GM19455 (cell line): ENCODE measurements at regions not wholly inside any gene's neighbourhood (a gene's known extent, or its start where the extent isn't known, plus 50 kb on each side); places are given as distances from the start of the nearest gene placed in this dataset.
"Not testable (repeated sequence)": the region's sequence is repeated elsewhere in the genome, so short reads cannot be mapped to it uniquely, and the experiment has no call there.

Experiments
- ATAC-seq: cut with Tn5 transposase; IDR thresholded peaks from one replicate; pipeline ENCODE4 v1.9.1; 2021; ENCODE audit not compliant: unreplicated experiment

- no peak for ATAC-seq
Observed at GRCh38 chr6:4359108-4359730, 223.8 kb upstream of the ECI2 start.

DNA sequence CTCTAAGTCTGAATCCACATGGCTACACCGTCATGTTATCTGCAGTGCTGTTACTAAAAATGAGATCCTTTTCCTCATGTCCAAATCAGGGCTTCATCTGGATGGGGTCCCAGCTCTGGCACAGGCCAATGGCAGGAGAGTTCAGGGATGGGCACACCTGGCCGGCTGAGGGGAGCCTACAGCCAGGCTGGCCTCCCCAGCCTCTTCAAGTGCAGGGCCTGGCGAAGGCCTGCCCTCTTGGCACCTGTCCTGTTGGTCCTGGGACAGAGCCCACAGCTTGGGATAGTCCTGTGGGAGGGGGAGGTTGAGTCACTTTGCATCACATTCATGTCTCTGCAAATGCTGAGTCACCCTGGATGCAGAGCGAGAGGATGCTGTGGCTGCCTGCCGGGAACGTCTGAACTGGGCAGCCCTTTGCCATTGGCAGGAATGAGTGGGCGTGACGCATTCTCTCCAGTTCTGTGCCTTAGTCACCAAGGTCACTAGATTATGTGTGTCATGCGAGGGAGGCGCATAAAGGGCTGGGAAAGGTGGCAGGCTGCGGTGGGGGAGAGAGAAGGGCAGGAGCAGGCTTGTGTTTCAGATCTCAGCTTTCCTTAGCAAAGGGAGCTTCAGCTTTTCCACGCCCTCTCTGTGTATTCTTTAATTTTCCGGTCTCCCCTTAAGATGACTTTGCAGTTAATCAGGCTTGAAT is 223.2 kb upstream of the ECI2 start:
- ATAC-seq, result no peak

DNA sequence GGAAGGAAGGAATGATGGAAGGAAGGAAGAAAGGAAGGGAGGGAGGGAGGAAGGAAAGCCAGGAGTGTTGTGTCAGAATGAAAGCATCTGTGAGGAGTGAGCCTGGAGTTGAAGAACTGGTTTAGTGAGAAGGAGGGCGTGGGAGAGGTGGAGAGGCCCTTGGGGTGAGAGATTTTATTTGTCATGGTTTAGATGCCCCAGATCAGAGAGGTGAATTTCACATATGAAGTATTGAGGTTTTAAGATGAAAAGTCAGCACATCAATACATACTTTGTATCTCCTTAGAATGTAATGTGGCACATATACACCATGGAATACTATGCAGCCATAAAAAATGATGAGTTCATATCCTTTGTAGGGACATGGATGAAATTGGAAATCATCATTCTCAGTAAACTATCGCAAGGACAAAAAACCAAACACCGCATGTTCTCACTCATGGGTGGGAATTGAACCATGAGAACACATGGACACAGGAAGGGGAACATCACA is 222.3 kb upstream of the ECI2 start:
- ATAC-seq, result not testable (repeated sequence)

GRCh38 chr6:4356899-4357659 is 221.7 kb upstream of the ECI2 start:
- ATAC-seq, result no peak

- ATAC-seq, result no peak
Observed at GRCh38 chr6:4355241-4355640, 219.9 kb upstream of the ECI2 start.

DNA sequence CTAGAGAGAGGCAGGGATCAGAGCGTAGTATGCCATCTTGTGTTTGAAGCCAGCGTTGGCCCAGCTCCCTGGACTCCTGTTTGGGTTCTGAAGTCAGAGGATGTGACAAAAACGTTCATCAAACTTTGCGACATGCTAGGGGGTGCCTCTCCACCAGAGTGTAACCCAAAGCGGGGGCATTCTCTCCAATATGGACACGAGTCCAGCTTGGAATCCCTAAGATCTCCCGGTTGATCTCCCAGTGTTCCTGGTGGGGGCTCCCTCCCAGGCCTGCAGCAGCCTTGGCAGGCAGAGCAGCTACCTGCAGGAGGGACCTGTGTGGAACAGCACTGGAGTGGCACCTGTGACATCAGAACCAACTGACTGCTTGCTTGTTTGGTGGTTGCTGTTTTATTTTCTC is 218.8 kb upstream of the ECI2 start:
- ATAC-seq, result no peak

- no peak for ATAC-seq
Observed at GRCh38 chr6:4352731-4353130, 217.4 kb upstream of the ECI2 start.

GRCh38 chr6:4352322-4352669 is 216.9 kb upstream of the ECI2 start:
- no peak for ATAC-seq

DNA sequence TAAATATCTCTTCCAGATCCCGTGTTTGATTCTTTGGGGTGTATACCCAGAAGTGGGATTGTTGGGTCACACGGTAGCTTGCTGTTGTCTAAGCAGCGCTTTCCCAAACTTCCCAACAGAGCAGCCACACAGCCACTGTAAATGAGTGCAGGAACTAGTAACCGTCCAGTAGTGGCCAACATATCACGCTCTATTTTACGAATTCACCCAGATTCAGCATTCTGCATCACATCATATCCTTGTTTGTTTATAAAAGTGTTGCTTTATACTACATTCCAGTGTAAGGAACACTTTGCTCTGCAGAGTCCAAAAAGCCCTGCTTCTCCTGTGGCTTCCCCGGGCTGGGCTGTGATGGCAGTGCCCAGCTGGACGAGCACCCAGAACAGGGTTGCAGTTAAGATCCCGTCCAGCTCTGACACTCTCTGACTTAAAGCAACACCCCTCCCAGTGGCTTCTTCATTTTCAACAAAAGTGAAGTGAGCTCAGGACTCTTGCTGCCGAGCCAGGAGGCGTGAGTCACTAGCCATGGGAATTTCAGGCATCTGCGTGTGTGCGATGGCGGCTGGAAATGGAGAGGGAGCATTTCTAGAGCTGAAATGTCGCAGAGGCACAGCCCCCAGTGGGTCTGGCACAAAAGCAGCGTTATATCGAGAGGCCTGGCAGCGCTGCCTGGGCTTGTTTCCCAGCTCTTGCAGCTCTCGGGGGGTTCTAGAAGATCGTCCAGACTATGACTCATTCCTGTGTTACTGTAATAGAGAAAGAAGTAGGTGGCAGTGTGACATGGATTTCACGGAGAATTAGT is 216.3 kb upstream of the ECI2 start:
- no peak for ATAC-seq

DNA sequence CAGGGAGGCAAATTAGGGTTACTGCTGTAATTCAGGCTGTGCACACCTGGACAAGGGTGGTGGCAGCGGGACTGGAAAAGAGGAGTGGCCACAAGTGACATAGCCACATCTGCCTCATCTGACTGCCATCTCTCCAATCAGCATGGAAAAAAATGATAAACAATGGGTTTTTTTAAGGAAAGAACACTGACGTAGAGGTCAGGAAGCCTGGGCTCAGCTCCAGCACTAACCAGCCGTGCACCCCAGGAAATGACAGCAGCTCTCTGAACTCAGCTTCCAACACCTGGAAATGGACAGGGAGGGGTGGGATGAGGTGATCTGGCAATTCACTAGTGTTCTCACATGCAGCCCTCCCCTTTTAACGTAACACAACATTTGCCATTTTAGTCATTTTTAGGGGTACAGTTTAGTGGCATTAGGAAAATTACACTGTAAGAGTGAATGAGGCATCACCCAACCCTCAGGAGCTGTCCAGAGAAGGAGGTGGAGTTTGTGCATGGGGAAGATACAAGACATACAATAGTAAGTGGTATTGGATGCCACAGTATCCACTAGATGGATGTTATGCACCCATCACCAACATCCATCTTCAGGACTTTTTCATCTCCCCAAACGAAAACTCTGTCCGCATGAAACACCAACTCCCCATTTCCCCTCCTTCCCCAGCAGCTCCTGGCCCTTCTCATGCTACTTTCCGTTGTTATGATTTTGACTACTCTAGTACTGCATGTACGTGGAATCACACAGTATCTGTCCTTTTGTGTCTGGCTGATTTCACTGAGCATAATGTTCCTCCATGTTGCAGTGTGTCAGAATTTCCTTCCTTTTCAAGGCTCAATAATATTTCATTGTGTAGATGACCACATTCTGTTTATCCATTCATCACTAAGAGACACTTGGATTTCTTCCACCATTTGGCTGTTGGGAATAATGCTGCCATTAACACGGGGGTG is 215.5 kb upstream of the ECI2 start:
- no peak for ATAC-seq

- ATAC-seq, result no peak
Observed at GRCh38 chr6:4349931-4350330, 214.6 kb upstream of the ECI2 start.

GRCh38 chr6:4349323-4349722 is 213.9 kb upstream of the ECI2 start:
- ATAC-seq, result no peak

- no peak for ATAC-seq
Observed at GRCh38 chr6:4348462-4349112, 213.2 kb upstream of the ECI2 start.

DNA sequence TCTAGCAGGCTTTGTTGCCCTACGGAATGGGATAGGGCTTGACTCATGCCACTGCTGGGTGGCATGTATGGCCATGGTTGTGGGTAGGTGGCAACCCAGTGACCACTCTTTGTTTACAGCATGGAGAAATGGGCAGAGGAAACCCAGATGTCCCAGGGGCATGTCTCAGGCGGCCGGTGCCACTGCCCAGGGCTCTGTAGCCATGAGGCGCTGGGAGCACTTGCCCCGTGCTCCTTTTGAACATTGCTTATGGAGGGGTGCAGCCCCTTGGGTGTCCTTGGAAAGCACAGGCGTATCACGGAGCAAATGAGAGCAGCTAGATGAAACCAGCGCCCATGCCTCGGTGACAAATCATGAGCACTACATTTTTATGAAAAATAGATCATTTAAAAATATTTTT is 212.5 kb upstream of the ECI2 start:
- ATAC-seq, result no peak

DNA sequence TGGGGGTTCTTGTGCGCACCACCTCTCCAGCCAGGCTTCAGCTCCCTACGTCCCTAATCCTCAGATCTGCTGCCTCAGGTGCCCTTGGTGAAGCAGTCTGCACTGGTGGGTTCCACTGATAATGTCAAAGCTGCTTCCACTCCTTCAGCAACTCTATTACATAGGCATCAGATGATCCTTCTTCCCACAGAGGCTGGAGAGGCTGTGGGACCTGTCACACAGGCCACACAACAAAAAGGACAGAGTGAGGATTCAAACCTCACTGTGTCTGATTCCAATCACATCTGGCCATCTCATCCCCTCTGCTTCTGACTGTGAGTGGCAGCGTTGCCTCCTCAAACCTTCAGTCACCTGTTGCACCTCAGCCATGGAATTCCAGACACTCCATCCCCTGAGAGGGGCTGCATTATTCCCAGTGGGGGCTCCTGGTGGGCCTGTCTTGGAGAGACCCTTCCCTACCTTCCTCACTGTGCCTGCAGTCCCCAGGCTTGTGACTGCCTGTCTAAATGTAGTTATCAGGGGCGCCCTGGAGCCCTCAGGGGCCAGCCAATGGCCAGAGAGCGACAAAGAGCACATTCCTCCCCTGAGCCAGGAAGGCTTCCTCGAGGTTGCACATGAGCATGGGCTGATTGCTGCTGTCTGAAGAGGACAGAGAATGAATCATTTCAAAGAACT is 211.4 kb upstream of the ECI2 start:
- ATAC-seq, result no peak

DNA sequence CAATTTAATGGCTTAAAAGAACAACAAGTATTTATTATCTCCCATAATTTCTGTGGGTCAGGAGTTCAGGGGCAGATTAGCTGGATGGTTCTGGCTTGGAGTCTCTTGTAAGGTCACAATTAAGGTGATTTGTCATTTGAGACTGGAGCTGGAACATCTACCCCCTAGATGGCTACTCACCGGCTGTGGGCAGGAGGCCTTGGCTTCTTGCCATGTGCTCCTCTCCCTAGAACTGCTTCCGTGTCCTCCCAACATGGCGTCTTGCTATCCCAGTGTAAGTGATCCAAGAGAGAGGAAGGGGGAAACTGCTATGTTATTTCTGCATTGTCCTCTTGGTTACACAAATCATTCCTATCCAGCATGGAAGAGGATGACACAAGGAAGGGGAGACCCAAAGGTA is 210.2 kb upstream of the ECI2 start:
- no peak for ATAC-seq

DNA sequence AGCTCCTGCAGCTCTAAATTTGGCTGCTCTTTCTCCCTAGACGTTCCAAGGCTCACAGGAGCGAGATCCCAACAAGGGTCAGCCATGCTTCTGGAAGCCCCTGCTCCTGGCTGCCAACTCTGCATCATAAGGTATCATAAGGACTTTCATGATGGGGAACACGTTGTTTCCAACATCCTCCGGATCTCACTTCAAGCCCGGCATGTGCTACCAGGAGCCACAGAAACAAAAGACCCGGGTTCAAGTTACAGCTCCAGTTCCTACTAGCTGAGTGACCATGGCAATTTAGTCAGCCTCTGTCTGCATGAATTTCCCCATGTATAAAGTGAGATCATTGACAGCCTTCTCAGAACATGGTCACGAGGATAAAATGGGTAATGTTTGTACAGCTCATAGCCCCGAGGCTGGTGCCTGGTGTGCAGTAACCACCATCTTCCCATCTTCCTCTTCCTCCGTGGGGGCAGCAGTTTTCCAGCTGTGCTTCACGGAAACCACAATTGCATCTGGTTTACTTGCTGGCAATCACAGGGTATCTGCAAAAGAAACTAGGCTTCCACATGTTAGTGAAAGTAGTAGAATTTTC is 209.0 kb upstream of the ECI2 start:
- ATAC-seq, result no peak

DNA sequence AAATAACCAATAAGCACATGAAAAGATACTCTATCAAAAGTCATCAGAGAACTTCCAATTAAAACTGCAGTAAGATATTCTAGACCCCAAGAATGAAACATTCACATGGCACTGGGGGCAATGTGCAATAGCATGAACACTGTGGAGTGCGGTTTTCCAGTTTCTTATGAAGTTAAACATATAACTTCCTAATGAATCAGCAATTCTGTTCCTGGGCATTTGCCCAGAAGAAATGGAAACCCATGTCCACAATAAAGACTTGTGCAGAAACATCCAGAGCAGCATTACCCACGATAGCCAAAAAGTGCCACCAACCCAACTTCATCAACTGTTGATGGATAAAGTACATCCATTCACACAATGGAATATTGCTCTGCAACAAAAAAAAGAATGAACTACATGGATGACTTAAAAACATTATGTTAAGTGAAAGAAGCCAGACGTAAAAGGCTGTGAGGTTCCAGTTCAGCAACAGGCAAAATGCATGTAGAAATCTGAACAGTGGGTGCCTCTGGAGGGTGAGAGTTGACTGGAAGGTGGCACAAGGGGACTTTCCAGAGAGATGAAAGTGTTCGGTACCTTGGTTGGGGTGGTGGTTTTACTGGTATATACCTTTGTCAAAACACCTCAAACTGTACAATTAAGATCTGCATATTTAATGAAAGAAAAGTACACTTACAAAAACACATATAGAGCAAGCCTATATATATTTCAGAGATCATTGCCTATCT is 207.2 kb upstream of the ECI2 start:
- no peak for ATAC-seq
